GM23248 (cell line): ENCODE measurements at regions not wholly inside any gene's neighbourhood (a gene's known extent, or its start where the extent isn't known, plus 50 kb on each side); places are given as distances from the start of the nearest gene placed in this dataset.

Source experiments
- DNase-seq: peaks from one replicate; pipeline ENCODE4 v3.0.0-alpha.2; 2015
- H2AFZ ChIP-seq: fragments of 200-600 bp; sonication (generic); 2 replicates; pipeline ENCODE4 v1.6.1; 2016; ENCODE audit warnings: antibody characterized with exemption
- H3F3A ChIP-seq: fragments of 200-600 bp; sonication (generic); 2 replicates; pipeline ENCODE4 v1.6.1; 2016; ENCODE audit warnings: mild to moderate bottlenecking, antibody characterized with exemption, mixed run types; ENCODE audit not compliant: insufficient read depth
- H3K27ac ChIP-seq: fragments of 200-600 bp; sonication (generic); 2 replicates; pipeline ENCODE4 v1.5.1; 2016; ENCODE audit warnings: mild to moderate bottlenecking
- H3K27me3 ChIP-seq: fragments of 200-600 bp; sonication (generic); replicated peaks from 2 replicates; pipeline ENCODE4 v1.6.1; 2016; ENCODE audit warnings: mild to moderate bottlenecking; ENCODE audit not compliant: insufficient read depth
- H3K36me3 ChIP-seq: fragments of 200-600 bp; sonication (generic); 2 replicates; pipeline ENCODE4 v1.6.1; 2016; ENCODE audit warnings: low read depth, mild to moderate bottlenecking
- H3K4me1 ChIP-seq: fragments of 200-600 bp; sonication (generic); 2 replicates; pipeline ENCODE4 v1.6.1; 2016; ENCODE audit warnings: mild to moderate bottlenecking; ENCODE audit not compliant: insufficient read depth
- H3K4me2 ChIP-seq: fragments of 200-600 bp; sonication (generic); one replicate; pipeline ENCODE4 v1.6.1; 2016; ENCODE audit warnings: mild to moderate bottlenecking; ENCODE audit not compliant: unreplicated experiment
- H3K4me3 ChIP-seq: fragments of 200-600 bp; sonication (generic); 2 replicates; pipeline ENCODE4 v1.5.1; 2016; ENCODE audit warnings: mild to moderate bottlenecking
- H3K79me2 ChIP-seq: fragments of 200-600 bp; sonication (generic); 2 replicates; pipeline ENCODE4 v1.6.1; 2016; ENCODE audit warnings: mild to moderate bottlenecking; ENCODE audit not compliant: insufficient read depth
- H3K9ac ChIP-seq: fragments of 200-600 bp; sonication (generic); 2 replicates; pipeline ENCODE4 v1.6.1; 2016; ENCODE audit warnings: mild to moderate bottlenecking
- H3K9me2 ChIP-seq: fragments of 200-600 bp; sonication (generic); 2 replicates; pipeline ENCODE4 v1.6.1; 2016; ENCODE audit warnings: mixed run types, mild to moderate bottlenecking, moderate library complexity; ENCODE audit not compliant: insufficient read depth
- H3K9me3 ChIP-seq: fragments of 200-600 bp; sonication (generic); one replicate; pipeline ENCODE4 v1.6.1; 2017; ENCODE audit warnings: low read depth
- H4K20me1 ChIP-seq: fragments of 200-600 bp; sonication (generic); 2 replicates; pipeline ENCODE4 v1.6.0; 2016; ENCODE audit not compliant: insufficient read depth
- EZH2 ChIP-seq: fragments of 200-600 bp; sonication (generic); IDR thresholded peaks from 2 replicates; pipeline ENCODE4 v1.6.1; 2018; ENCODE audit warnings: antibody characterized with exemption, mild to moderate bottlenecking; ENCODE audit not compliant: insufficient read depth, poor library complexity, severe bottlenecking
- EZH2phosphoT487 ChIP-seq: fragments of 200-600 bp; sonication (generic); IDR thresholded peaks from 2 replicates; pipeline ENCODE4 v1.6.1; 2018; ENCODE audit warnings: antibody characterized with exemption, moderate library complexity, mild to moderate bottlenecking, low read depth; ENCODE audit not compliant: insufficient read depth
- WGBS, 2 experiments: methylation state at CpG; one replicate each; pipeline ENCODE4 v1.1.6; 2015 to 2017; ENCODE audit warnings: low lambda C conversion rate in 2 of 2, low coverage in 1 of 2; ENCODE audit errors: missing lambda C conversion rate in 2 of 2; 5-methylcytosine and 5-hydroxymethylcytosine counted together
- in situ Hi-C: fragments of 300-500 bp; cut with MboI; formaldehyde crosslinking; loops from 2 replicates; pipeline ENCODE4 v1.15.0; 2020

DNA sequence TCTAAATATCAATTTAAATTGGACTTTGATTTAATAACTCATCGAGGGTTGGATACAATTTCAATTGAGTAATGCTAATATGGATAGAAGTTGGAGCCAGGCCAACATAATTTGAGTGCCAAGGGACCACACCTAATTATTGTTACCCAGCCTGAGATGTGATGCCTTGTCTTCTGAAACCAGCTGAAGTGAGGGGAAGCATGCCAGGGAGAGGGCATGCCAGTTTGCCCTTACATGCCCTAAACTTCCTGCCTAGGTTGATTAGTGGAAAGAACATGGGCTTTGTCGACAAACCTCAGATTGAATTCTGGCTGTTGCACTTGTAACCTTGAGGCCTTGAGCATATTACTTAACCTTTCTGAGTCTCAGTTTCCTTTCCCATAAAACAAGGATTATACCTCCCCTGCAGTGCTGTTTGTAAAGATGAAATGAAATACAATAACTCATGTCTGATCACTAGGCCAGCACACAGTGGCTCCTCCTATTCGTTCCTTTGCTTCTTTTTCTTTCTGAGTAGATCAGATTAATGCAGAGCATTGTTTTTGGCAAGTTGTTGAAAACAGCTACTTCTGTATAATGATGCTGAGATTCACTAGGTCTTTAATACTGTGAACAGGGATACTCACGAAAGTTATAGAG, 412.8 kb downstream of the TLE4 start:
- Histone ChIP-seq H3K4me1 (no peaks in the 10 kb centered on the region), H3K9me2 (no peaks in the 10 kb centered on the region), H3K9me3 (no peaks in the 10 kb centered on the region), H3K27ac (no peak overlapping the region), H3K4me3 (no peak overlapping the region), H3K36me3 (no peaks in the 10 kb centered on the region), H3K27me3 (no peaks in the 10 kb centered on the region; the same call in 1 of the 2 replicates), H3K79me2 (no peaks in the 10 kb centered on the region), H3K4me2 (no peak overlapping the region), H4K20me1 (no peaks in the 10 kb centered on the region), H3K9ac (no peak overlapping the region), H3F3A (no peaks in the 10 kb centered on the region), H2AFZ (no peak overlapping the region)
- 17 to 19% methylated on average over 4 of the region's 4 CpGs for WGBS, 2 experiments
- in situ Hi-C loops: no loop called here
- no peak for TF ChIP-seq EZH2phosphoT487
- no peak for TF ChIP-seq EZH2
- no peak for DNase-seq

- Histone ChIP-seq H3K9me3 (no peaks in the 10 kb centered on the region), H3K4me1 (no peaks in the 10 kb centered on the region), H3K27me3 (no peaks in the 10 kb centered on the region; the same call in 1 of the 2 replicates), H3K4me2 (no peak overlapping the region), H3K36me3 (no peaks in the 10 kb centered on the region), H2AFZ (no peak overlapping the region), H3K27ac (no peak overlapping the region), H3K4me3 (no peak overlapping the region), H3F3A (no peaks in the 10 kb centered on the region), H3K79me2 (no peaks in the 10 kb centered on the region), H3K9me2 (no peaks in the 10 kb centered on the region), H3K9ac (no peak overlapping the region), H4K20me1 (no peaks in the 10 kb centered on the region)
- in situ Hi-C loops: no loop called here
- DNase-seq: no peak
- no peak for TF ChIP-seq EZH2phosphoT487
- TF ChIP-seq EZH2: no peak
- 15 to 18% methylated on average over 3 of the region's 3 CpGs for WGBS, 2 experiments
These were observed 408.7 kb downstream of the TLE4 start for GRCh38 chr9:79980432-79980831.

DNA sequence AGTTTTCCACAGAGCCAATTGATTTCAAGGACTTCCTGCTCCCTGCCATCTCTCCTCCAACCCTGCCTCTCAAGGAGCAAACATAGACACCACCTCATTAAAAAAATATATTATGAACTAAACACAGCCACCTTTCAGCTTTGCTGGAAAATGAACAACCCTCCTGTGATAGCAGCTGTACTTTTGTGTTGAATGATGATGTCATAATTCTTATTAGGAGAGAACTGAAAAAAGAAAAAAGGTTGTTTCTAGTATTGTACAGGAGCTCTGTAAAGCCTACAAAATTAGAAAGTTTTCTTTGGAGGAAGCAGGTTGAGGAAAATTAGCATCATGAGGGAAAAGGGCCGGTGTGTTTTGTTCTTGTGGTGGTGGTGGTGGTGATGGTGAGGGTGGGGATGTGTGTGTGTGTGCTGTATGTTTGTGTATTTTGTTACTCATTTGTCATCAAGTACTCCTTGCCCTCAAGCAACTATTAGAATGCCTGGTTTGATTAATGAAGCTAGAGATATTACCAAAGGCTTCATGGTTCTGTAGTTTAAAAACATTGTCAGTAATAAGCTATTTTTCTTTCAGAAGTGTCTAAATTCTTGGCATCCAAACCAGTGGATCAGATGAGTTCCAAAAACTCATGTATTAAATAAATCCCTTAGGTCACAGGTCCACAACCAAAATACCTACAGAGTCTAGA, 405.9 kb downstream of the TLE4 start:
- H3K36me3 ChIP-seq: no peaks in the 10 kb centered on the region
- no peak for DNase-seq
- no peaks in the 10 kb centered on the region for H3F3A ChIP-seq
- H3K4me2 ChIP-seq: no peak overlapping the region
- H3K9ac ChIP-seq: no peak overlapping the region
- no peak overlapping the region for H3K4me3 ChIP-seq
- in situ Hi-C loops: no loop called here
- H3K79me2 ChIP-seq: no peaks in the 10 kb centered on the region
- H3K9me2 ChIP-seq: no peaks in the 10 kb centered on the region
- WGBS, 2 experiments: 33 to 34% methylated on average over 1 of the region's 1 CpG
- H3K4me1 ChIP-seq: no peaks in the 10 kb centered on the region
- no peak overlapping the region for H3K27ac ChIP-seq
- no peak for TF ChIP-seq EZH2phosphoT487
- TF ChIP-seq EZH2: no peak
- H3K9me3 ChIP-seq: no peaks in the 10 kb centered on the region
- no peak overlapping the region for H2AFZ ChIP-seq
- H3K27me3 ChIP-seq: no peaks in the 10 kb centered on the region; the same call in 1 of the 2 replicates
- no peaks in the 10 kb centered on the region for H4K20me1 ChIP-seq

GRCh38 chr9:79977074-79977435, 405.3 kb downstream of the TLE4 start:
- Histone ChIP-seq H3K9me3 (no peaks in the 10 kb centered on the region), H3K4me3 (no peak overlapping the region), H2AFZ (no peak overlapping the region), H3K9me2 (no peaks in the 10 kb centered on the region), H3K9ac (no peak overlapping the region), H3K79me2 (no peaks in the 10 kb centered on the region), H4K20me1 (no peaks in the 10 kb centered on the region), H3K4me2 (no peak overlapping the region), H3K36me3 (no peaks in the 10 kb centered on the region), H3K27me3 (no peaks in the 10 kb centered on the region; the same call in 1 of the 2 replicates), H3K27ac (no peak overlapping the region), H3K4me1 (no peaks in the 10 kb centered on the region), H3F3A (no peaks in the 10 kb centered on the region)
- in situ Hi-C loops: no loop called here
- DNase-seq: no peak
- TF ChIP-seq EZH2phosphoT487 (no peak), EZH2 (no peak)
- 44 to 49% methylated on average over 10 of the region's 10 CpGs for WGBS, 2 experiments
